GM19025 (cell line): ENCODE measurements at regions not wholly inside any gene's neighbourhood (a gene's known extent, or its start where the extent isn't known, plus 50 kb on each side); places are given as distances from the start of the nearest gene placed in this dataset.

Experiments used
- ATAC-seq: cut with Tn5 transposase; IDR thresholded peaks from one replicate; pipeline ENCODE4 v1.9.1; 2021; ENCODE audit warnings: mild to moderate bottlenecking, low read depth, moderate library complexity; ENCODE audit not compliant: unreplicated experiment

GRCh38 chr5:54370982-54371381 lies 60.6 kb upstream of the ARL15 start:
- ATAC-seq: no peak

- no peak for ATAC-seq
These were observed 57.5 kb upstream of the ARL15 start for GRCh38 chr5:54367844-54368243.

DNA sequence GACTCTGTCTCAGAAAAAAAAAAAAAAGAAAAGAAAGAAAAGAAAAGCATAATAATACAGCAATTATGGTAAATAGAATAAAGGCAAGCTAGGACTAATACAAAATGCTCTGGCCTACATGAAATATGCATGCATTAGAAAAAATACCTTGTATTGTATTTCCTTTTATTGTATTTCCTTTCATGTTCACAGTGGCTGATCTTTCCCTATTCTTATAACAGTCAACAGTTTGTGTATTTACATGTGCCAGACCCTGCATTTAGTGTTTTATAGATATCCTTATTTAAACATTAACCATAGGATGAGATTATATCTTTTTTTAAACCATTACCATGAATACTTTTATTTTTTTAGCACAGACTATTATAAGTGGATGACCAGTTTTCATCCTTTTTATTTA lies 56.3 kb upstream of the ARL15 start:
- ATAC-seq: no peak

- no peak for ATAC-seq
These were observed 53.3 kb upstream of the ARL15 start for GRCh38 chr5:54363669-54364068.

- no peak for ATAC-seq
These were observed 52.7 kb upstream of the ARL15 start for GRCh38 chr5:54362992-54363625.

DNA sequence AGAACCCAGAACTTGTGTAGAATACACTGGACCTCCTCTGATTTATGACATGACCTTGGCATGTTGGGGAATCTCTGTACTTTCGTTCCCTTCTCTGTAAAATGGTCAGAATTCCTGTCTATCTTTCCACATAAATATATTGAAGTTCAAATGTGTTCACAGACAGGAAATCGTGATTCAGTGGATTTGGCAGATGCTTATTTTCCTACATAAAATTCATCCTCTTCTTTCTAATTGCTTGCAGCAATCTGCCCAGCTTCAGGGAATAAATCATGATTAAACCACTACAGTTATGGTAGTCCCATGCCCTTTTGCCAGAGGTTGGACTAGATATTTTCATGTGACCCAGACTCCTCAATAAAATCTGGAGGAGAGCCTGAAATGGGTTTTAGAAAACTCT lies 52.1 kb upstream of the ARL15 start:
- no peak for ATAC-seq

- ATAC-seq: no peak
These were observed 51.5 kb upstream of the ARL15 start for GRCh38 chr5:54361691-54362411.

- ATAC-seq: no peak
These were observed 50.7 kb upstream of the ARL15 start for GRCh38 chr5:54360925-54361662.
